CD4-positive, alpha-beta T cell treated with Interleukin-10 for 1 hour (primary cell): ENCODE measurements at regions not wholly inside any gene's neighbourhood (a gene's known extent, or its start where the extent isn't known, plus 50 kb on each side); places are given as distances from the start of the nearest gene placed in this dataset.
"Not testable (repeated sequence)": the region's sequence is repeated elsewhere in the genome, so short reads cannot be mapped to it uniquely, and the experiment has no call there.

ENCODE experiments used
- DNase-seq: peaks from one replicate; pipeline ENCODE4 v3.0.0-alpha.2; 2020

GRCh38 chr4:138891631-138892031 lies 124.0 kb upstream of the NOCT start:
- DNase-seq = no peak

DNA sequence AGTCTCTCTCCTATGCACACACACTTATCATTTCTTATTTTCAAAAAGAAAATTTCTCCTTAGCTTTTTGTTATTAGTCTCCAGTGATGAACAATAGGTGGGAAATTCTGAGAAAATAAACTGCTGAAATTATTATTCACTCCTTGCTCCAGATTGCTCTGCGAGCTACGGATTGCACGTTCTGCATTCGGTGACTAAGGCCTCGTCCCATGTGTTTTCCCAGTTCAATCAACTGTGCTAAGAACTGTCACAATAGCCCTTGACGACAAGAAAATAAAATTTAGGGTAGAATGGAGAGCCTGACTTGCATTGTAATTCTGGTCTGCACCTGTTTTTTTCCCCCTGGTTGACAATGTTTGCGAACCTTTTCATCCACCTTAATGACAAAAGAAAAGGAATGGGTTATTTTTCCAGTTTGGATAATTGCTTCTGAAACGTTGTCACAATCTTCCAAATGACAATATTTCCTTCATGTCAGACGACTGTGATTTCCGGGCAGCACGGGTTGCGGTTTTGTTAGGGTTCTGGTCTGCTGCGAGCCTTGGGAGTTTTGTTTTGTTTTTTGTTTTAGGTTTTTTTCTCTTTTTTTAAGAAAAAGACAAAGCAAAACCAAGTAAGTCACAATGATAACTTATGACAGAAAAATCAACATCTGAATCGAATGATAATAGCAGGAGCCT lies 124.5 kb upstream of the NOCT start:
- DNase-seq = no peak

DNA sequence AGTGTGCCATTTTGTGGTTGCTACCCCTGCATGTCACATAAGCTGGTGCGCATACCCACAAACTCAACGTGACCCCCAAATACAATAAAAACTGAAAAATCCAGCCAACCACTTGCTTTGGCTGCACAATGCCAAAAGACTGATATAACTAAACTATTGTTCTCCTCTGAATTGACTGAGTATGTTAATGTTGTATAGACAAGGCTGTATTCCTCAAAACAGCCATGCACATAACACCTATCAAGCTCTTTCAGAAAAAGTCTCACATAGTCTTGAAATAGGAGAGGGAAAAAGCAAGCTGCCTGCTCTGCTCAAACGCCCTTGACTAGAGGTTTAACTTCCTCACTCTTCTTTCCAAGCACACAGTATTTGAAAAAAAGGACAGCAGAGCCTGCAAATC lies 126.4 kb upstream of the NOCT start:
- DNase-seq = no peak

- DNase-seq = no peak
These were observed 127.8 kb upstream of the NOCT start for GRCh38 chr4:138887741-138888140.

GRCh38 chr4:138887341-138887740 lies 128.2 kb upstream of the NOCT start:
- DNase-seq = no peak

DNA sequence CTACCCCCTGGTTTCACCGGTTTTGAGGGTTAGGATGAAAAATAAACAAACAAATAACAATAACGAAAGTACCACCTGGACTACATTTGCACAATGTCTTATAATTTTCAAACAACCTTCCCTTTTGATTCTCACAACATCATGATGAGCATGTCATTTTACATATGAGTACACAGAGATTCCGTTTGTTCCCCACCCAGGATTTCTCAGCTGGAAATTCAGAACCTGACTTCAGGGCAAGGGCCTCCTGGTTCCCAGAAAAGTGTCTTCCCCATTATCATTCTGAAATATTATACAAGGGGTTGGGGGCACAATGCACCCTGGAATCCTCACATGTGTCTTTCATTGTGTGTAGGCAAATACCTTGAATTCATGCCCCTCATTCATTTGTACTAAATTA lies 135.8 kb upstream of the NOCT start:
- DNase-seq = no peak

- no peak for DNase-seq
These were observed 139.5 kb upstream of the NOCT start for GRCh38 chr4:138875891-138876608.

DNA sequence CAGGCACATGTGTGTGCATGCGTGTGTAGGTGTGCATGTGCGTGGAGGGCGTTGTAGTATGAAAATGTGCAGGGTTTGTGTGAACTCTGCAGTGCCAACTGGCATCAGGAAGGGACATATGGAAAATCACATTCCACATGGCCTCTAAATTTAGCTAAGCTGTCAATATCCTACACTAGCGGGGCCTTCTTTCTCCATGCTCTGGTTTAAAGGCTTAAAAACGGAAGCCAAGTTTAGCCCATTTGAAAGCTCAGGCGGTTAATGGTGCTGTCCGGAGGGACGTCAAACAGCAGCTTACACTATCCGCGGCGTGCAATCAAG lies 144.1 kb upstream of the NOCT start:
- no peak for DNase-seq

DNA sequence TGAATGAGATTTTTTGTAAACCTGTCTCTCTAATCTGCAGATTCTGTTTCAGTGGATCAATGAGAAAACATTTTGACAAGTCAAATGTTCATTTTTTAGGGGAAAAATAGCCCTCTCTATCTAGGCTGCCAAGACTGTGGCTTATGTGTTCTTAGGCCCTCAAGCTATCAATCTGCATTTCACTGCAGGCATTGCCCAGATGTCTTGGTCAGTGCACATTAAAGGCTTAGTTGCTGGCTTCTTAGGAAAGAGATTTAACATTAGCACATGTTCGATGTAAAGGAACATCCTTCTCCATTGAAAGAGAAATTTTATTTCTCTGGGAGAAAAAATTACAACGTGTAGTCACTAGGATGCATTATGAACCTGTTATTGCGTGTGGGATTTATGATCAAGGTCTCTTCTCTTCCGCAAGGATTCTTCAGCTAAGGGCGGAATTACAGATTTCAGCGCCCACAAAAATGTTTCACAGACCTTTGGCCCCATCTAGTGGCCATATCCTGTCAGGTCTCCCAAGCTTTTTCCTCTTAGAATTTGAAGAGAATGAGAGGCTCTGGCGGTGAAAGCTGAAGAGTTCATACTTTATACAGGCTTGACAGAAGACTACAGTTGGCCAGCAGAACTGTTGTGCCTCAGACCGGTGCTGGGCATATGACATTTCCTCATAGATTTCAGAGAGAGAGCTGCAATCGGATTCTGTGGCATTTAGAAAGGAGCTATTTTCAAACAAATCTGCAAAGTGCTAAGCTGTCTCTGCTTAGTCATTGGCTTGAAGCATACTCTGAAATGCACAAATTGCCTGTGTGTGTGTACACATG lies 144.6 kb upstream of the NOCT start:
- DNase-seq = peak; percentile 49

DNA sequence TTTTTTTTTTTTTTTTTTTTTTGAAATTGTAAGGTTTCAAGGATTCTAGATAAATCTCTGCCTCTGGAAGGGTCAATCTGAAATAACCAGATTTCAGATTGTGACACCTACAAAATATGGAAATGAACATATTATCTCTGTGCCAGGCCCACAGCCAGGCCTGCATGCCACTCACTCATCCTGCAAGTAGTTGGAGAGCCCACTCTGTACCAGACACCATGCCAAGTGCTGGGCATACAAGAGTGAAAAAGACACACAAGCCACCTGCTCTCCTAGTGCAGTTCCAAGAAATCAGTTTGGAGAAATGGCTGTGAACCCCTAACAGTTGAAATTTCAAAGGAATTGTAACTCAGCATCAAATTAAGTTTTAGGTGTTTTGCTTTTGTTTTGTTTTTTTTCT lies 145.9 kb upstream of the NOCT start:
- DNase-seq = no peak

DNA sequence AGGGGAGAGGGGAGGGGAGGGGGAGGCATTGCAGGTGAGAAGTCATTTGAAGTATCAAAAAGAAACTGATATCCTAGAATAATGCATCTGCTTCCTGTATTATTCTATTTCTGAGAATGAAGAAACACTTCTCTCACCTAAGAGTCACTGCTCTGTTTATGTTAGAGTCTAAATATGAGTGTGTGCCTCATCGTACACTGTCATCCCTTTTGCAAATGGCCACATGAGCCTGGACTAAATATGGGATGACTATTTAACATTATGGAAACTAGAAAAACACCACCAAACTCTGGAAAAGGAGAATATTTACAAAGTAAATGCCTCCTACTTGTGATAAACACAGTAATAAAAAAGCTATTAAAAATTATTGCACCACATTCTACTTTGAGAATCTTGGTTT lies 146.4 kb upstream of the NOCT start:
- DNase-seq = no peak

- DNase-seq = no peak
These were observed 147.0 kb upstream of the NOCT start for GRCh38 chr4:138868562-138868961.

- no peak for DNase-seq
These were observed 148.2 kb upstream of the NOCT start for GRCh38 chr4:138867404-138867803.

DNA sequence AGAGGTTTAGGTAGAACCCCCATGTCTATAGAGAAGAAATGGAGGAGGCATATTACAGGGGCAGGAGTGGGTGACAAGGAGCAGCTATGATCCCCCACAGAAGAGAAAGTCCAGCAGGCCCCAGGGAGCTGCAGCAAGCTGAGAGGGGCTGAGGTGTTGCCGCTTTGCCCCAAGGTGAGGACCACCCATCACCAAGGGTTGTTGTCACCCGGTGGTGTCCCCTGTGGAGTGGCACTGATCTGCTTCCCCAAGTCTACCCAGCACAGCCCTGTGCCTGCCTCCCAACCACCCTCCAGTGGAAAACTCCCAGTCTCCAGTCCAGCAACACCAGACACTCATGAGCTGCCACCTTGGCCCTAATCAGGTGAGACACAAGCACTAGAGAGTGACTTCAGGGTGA lies 149.3 kb upstream of the NOCT start:
- DNase-seq = no peak

- no peak for DNase-seq
These were observed 149.8 kb upstream of the NOCT start for GRCh38 chr4:138865765-138866164.

- no peak for DNase-seq
These were observed 150.4 kb upstream of the NOCT start for GRCh38 chr4:138864961-138865720.

- no peak for DNase-seq
These were observed 152.4 kb upstream of the NOCT start for GRCh38 chr4:138863160-138863559.

DNA sequence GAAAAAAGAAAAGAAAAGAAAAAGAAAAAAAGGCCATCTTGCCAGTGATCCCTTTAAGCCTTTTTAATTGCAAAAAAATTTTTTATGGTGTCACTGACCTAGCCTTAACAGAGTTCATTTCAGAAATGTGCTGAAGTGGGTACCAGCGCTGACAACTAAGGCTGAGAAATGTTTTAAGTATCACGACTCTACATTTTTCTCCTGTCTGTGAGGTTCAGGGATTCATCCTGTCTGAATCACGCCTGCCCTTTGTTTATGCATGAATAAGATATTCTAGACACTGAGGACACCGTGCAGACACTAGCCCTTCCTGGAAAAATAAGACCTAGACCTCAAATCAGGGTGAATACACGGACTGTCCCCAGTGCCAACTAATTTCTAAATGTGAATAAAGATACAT lies 154.4 kb upstream of the NOCT start:
- DNase-seq = no peak

GRCh38 chr4:138860357-138860756 lies 155.2 kb upstream of the NOCT start:
- DNase-seq = not testable (repeated sequence)

- DNase-seq = no peak
These were observed 156.3 kb upstream of the NOCT start for GRCh38 chr4:138859254-138859653.

- no peak for DNase-seq
These were observed 157.2 kb upstream of the NOCT start for GRCh38 chr4:138858419-138858818.

GRCh38 chr4:138857416-138857815 lies 158.2 kb upstream of the NOCT start:
- no peak for DNase-seq

- no peak for DNase-seq
These were observed 162.9 kb upstream of the NOCT start for GRCh38 chr4:138852681-138853080.
